ENCODE measurements at regions not wholly inside any gene's neighbourhood (a gene's known extent, or its start where the extent isn't known, plus 50 kb on each side); places are given as distances from the start of the nearest gene placed in this dataset.

- no peak for DNase-seq (ENCODE audit: low spot score)
- Histone ChIP-seq H3K9me3 (no peaks in the 10 kb centered on the region), H3K27ac (no peak overlapping the region), H3K27me3 (no peaks in the 10 kb centered on the region), H3K36me3 (no peaks in the 10 kb centered on the region), H3K4me1 (no peaks in the 10 kb centered on the region), H3K4me3 (no peak overlapping the region)
- no peak for TF ChIP-seq CTCF (IDR thresholded peaks at IDR 0.05)
Observed at GRCh38 chr20:51888291-51888690, 86.0 kb upstream of the SALL4 start.

- Histone ChIP-seq H3K4me1 (no peaks in the 10 kb centered on the region), H3K27me3 (no peaks in the 10 kb centered on the region), H3K4me3 (no peak overlapping the region), H3K9me3 (no peaks in the 10 kb centered on the region), H3K27ac (no peak overlapping the region), H3K36me3 (no peaks in the 10 kb centered on the region)
- no peak for DNase-seq (ENCODE audit: low spot score)
- no peak for TF ChIP-seq CTCF (IDR thresholded peaks at IDR 0.05)
Observed at GRCh38 chr20:51886891-51887608, 84.7 kb upstream of the SALL4 start.

- no peak overlapping the region for H3K4me3 ChIP-seq
Observed at GRCh38 chr20:51886341-51886740, 84.0 kb upstream of the SALL4 start.

GRCh38 chr20:51884561-51884960 is 82.2 kb upstream of the SALL4 start:
- H3K27me3 ChIP-seq: no peaks in the 10 kb centered on the region
- DNase-seq (ENCODE audit: low spot score): no peak
- H3K9me3 ChIP-seq: no peaks in the 10 kb centered on the region
- H3K4me3 ChIP-seq: no peak overlapping the region
- no peak overlapping the region for H3K27ac ChIP-seq
- no peak for TF ChIP-seq CTCF (IDR thresholded peaks at IDR 0.05)
- no peaks in the 10 kb centered on the region for H3K4me1 ChIP-seq
- no peaks in the 10 kb centered on the region for H3K36me3 ChIP-seq

More at GRCh38 chr20:51886341-51886740, 84.0 kb upstream of the SALL4 start:
- no peak for DNase-seq (ENCODE audit: low spot score)
- TF ChIP-seq CTCF (IDR thresholded peaks at IDR 0.05): no peak
- Histone ChIP-seq H3K27me3 (no peaks in the 10 kb centered on the region), H3K36me3 (no peaks in the 10 kb centered on the region), H3K9me3 (no peaks in the 10 kb centered on the region), H3K27ac (no peak overlapping the region), H3K4me1 (no peaks in the 10 kb centered on the region)

GRCh38 chr20:51880188-51880587 is 77.9 kb upstream of the SALL4 start:
- H3K27ac ChIP-seq: no peak overlapping the region
- no peak for DNase-seq (ENCODE audit: low spot score)
- no peak for TF ChIP-seq CTCF (IDR thresholded peaks at IDR 0.05)
- no peaks in the 10 kb centered on the region for H3K27me3 ChIP-seq
- no peaks in the 10 kb centered on the region for H3K36me3 ChIP-seq
- no peak overlapping the region for H3K4me3 ChIP-seq
- no peaks in the 10 kb centered on the region for H3K4me1 ChIP-seq
- no peaks in the 10 kb centered on the region for H3K9me3 ChIP-seq
